Neural progenitor cell (in vitro differentiated cells): ENCODE measurements at regions not wholly inside any gene's neighbourhood (a gene's known extent, or its start where the extent isn't known, plus 50 kb on each side); places are given as distances from the start of the nearest gene placed in this dataset.

ENCODE experiments used
- DNase-seq: peaks from one replicate; pipeline ENCODE4 v3.0.0-alpha.2; 2016; ENCODE audit warnings: low spot score
- H2AFZ ChIP-seq: fragments of 200-600 bp; sonication (generic); replicated peaks from 2 replicates; pipeline ENCODE4 v1.6.1; 2016; ENCODE audit warnings: antibody characterized with exemption
- H3F3A ChIP-seq: fragments of 200-600 bp; sonication (generic); 2 replicates; pipeline ENCODE4 v1.6.1; 2016; ENCODE audit warnings: antibody characterized with exemption, low read depth
- H3K27ac ChIP-seq: fragments of 200-600 bp; sonication (generic); 2 replicates; pipeline ENCODE4 v1.5.1; 2016; ENCODE audit warnings: mild to moderate bottlenecking
- H3K27me3 ChIP-seq: fragments of 200-600 bp; sonication (generic); 2 replicates; pipeline ENCODE4 v1.6.1; 2016; ENCODE audit warnings: mild to moderate bottlenecking, moderate library complexity
- H3K36me3 ChIP-seq: fragments of 200-600 bp; sonication (generic); 2 replicates; pipeline ENCODE4 v1.5.1; 2016
- H3K4me1 ChIP-seq: fragments of 200-600 bp; sonication (generic); 2 replicates; pipeline ENCODE4 v1.6.1; 2016; ENCODE audit warnings: mixed run types
- H3K4me2 ChIP-seq: fragments of 200-600 bp; sonication (generic); 2 replicates; pipeline ENCODE4 v1.6.1; 2016
- H3K4me3 ChIP-seq: fragments of 200-600 bp; sonication (generic); 2 replicates; pipeline ENCODE4 v1.5.1; 2016
- H3K79me2 ChIP-seq: fragments of 200-600 bp; sonication (generic); 2 replicates; pipeline ENCODE4 v1.6.1; 2016; ENCODE audit warnings: low read depth
- H3K9ac ChIP-seq: fragments of 200-600 bp; sonication (generic); 2 replicates; pipeline ENCODE4 v1.6.1; 2016
- H3K9me3 ChIP-seq: fragments of 200-600 bp; sonication (generic); 2 replicates; pipeline ENCODE4 v1.5.1; 2016; ENCODE audit warnings: low read depth
- H4K20me1 ChIP-seq: fragments of 200-600 bp; sonication (generic); 2 replicates; pipeline ENCODE4 v1.6.1; 2016; ENCODE audit warnings: low read depth
- H3K27ac Mint-ChIP-seq: 3 replicates; pipeline ENCODE4 v1.8.0; 2021; ENCODE audit warnings: mixed read lengths
- H3K27me3 Mint-ChIP-seq: 2 replicates; pipeline ENCODE4 v1.8.0; 2022; ENCODE audit warnings: low read depth, mild to moderate bottlenecking, inconsistent platforms, moderate library complexity, mixed read lengths; ENCODE audit not compliant: insufficient read depth
- H3K36me3 Mint-ChIP-seq: 3 replicates; pipeline ENCODE4 v1.8.0; 2021; ENCODE audit warnings: mixed read lengths
- H3K4me1 Mint-ChIP-seq: 3 replicates; pipeline ENCODE4 v1.8.0; 2021; ENCODE audit warnings: mixed read lengths
- H3K4me3 Mint-ChIP-seq: 3 replicates; pipeline ENCODE4 v1.8.0; 2021; ENCODE audit warnings: mild to moderate bottlenecking, moderate library complexity, mixed read lengths
- H3K9me3 Mint-ChIP-seq: 3 replicates; pipeline ENCODE4 v1.8.0; 2020; ENCODE audit warnings: mixed read lengths
- CTCF ChIP-seq: fragments of 200-600 bp; sonication (generic); IDR thresholded peaks from 2 replicates; pipeline ENCODE4 v1.5.1; 2017; ENCODE audit warnings: antibody characterized with exemption, mild to moderate bottlenecking
- EZH2 ChIP-seq: fragments of 200-600 bp; sonication (generic); IDR thresholded peaks from 2 replicates; pipeline ENCODE4 v1.6.1; 2017; ENCODE audit warnings: antibody characterized with exemption, mild to moderate bottlenecking, moderate library complexity
- EZH2phosphoT487 ChIP-seq: fragments of 200-600 bp; sonication (generic); IDR thresholded peaks from 2 replicates; pipeline ENCODE4 v1.6.1; 2017; ENCODE audit warnings: antibody characterized with exemption

- DNase-seq, result no peak
- Mint-ChIP-seq H3K27ac (no peak overlapping the region), H3K4me3 (no peak overlapping the region), H3K9me3 (no peaks in the 10 kb centered on the region), H3K27me3 (peaks cover 2% of the 10 kb centered on the region), H3K36me3 (no peaks in the 10 kb centered on the region), H3K4me1 (no peaks in the 10 kb centered on the region)
- Histone ChIP-seq H3K36me3 (no peaks in the 10 kb centered on the region), H3K27me3 (no peaks in the 10 kb centered on the region), H3K9me3 (no peaks in the 10 kb centered on the region), H3K9ac (no peak overlapping the region), H4K20me1 (no peaks in the 10 kb centered on the region), H2AFZ (no peak overlapping the region), H3K4me1 (no peaks in the 10 kb centered on the region), H3K27ac (no peak overlapping the region), H3K79me2 (no peaks in the 10 kb centered on the region), H3K4me2 (no peak overlapping the region), H3F3A (no peaks in the 10 kb centered on the region), H3K4me3 (no peak overlapping the region)
- TF ChIP-seq EZH2 (no peak), CTCF (no peak), EZH2phosphoT487 (no peak)
These were observed 148.5 kb upstream of the ATXN1 start for GRCh38 chr6:16909658-16910360.

GRCh38 chr6:16907991-16908390 is 146.7 kb upstream of the ATXN1 start:
- Mint-ChIP-seq H3K27ac (no peak overlapping the region), H3K4me3 (no peak overlapping the region), H3K36me3 (no peaks in the 10 kb centered on the region), H3K4me1 (peaks cover 7% of the 10 kb centered on the region), H3K9me3 (no peaks in the 10 kb centered on the region), H3K27me3 (peaks cover 4% of the 10 kb centered on the region)
- no peak for DNase-seq
- H3K79me2 ChIP-seq, result no peaks in the 10 kb centered on the region
- H3K27me3 ChIP-seq, result no peaks in the 10 kb centered on the region
- H3K9ac ChIP-seq, result no peak overlapping the region
- TF ChIP-seq EZH2 (no peak), CTCF (no peak), EZH2phosphoT487 (no peak)
- H3K27ac ChIP-seq, result no peak overlapping the region
- H3K36me3 ChIP-seq, result no peaks in the 10 kb centered on the region
- H4K20me1 ChIP-seq, result no peaks in the 10 kb centered on the region
- no peaks in the 10 kb centered on the region for H3K4me1 ChIP-seq
- H3K4me2 ChIP-seq, result no peak overlapping the region
- no peaks in the 10 kb centered on the region for H3K9me3 ChIP-seq
- no peaks in the 10 kb centered on the region for H3F3A ChIP-seq
- no peak overlapping the region for H2AFZ ChIP-seq
- H3K4me3 ChIP-seq, result no peak overlapping the region

DNA sequence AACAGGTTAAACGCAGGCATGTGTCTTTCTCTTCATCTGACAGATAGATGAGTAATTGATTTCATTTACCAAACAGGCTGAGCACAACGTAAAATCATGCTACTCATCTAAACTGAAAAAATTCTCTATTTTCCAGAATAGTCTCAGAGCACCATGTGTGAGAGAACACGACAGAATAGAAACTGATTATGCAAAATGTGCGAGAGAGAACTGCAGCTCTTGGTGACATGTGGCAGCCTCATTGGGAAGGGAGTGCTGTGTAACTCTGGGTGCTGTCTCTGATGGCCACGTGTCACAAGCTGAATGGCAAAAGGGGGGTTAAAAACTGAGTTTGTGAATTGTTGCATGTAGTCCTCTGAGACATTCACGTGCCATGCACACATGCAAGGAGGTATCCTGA is 143.7 kb upstream of the ATXN1 start:
- Histone ChIP-seq H3K9ac (no peak overlapping the region), H3K4me1 (no peaks in the 10 kb centered on the region), H4K20me1 (no peaks in the 10 kb centered on the region), H2AFZ (no peak overlapping the region), H3K4me2 (no peak overlapping the region), H3K9me3 (no peaks in the 10 kb centered on the region), H3K79me2 (no peaks in the 10 kb centered on the region), H3K36me3 (no peaks in the 10 kb centered on the region), H3K4me3 (no peak overlapping the region), H3F3A (no peaks in the 10 kb centered on the region), H3K27me3 (no peaks in the 10 kb centered on the region), H3K27ac (no peak overlapping the region)
- H3K27ac Mint-ChIP-seq, result peak overlapping the region; percentile 5
- DNase-seq, result no peak
- H3K9me3 Mint-ChIP-seq, result no peaks in the 10 kb centered on the region
- peaks cover 8% of the 10 kb centered on the region for H3K4me1 Mint-ChIP-seq
- no peak for TF ChIP-seq EZH2phosphoT487
- TF ChIP-seq EZH2, result no peak
- TF ChIP-seq CTCF, result no peak
- peaks cover 4% of the 10 kb centered on the region for H3K27me3 Mint-ChIP-seq
- H3K36me3 Mint-ChIP-seq, result no peaks in the 10 kb centered on the region
- H3K4me3 Mint-ChIP-seq, result no peak overlapping the region
